Nephron (organoid): ENCODE measurements at regions not wholly inside any gene's neighbourhood (a gene's known extent, or its start where the extent isn't known, plus 50 kb on each side); places are given as distances from the start of the nearest gene placed in this dataset.

Experiments
- H3K27ac Mint-ChIP-seq, 3 experiments: 2 replicates each; pipeline ENCODE4 v1.8.0; 2020; ENCODE audit warnings: mixed read lengths in 3 of 3, mild to moderate bottlenecking in 2 of 3, moderate library complexity in 1 of 3
- H3K27me3 Mint-ChIP-seq: 2 replicates; pipeline ENCODE4 v1.8.0; 2021; ENCODE audit warnings: low read depth, mild to moderate bottlenecking, moderate library complexity, mixed read lengths
- H3K36me3 Mint-ChIP-seq: 2 replicates; pipeline ENCODE4 v1.8.0; 2020; ENCODE audit warnings: low read depth, mixed read lengths
- H3K4me1 Mint-ChIP-seq: 2 replicates; pipeline ENCODE4 v1.8.0; 2020; ENCODE audit warnings: mixed read lengths
- H3K4me3 Mint-ChIP-seq, 3 experiments: 2 replicates each; pipeline ENCODE4 v1.8.0; 2020; ENCODE audit warnings: mild to moderate bottlenecking in 3 of 3, mixed read lengths in 3 of 3, moderate library complexity in 2 of 3
- H3K9me3 Mint-ChIP-seq: 2 replicates; pipeline ENCODE4 v1.8.0; 2020; ENCODE audit warnings: mixed read lengths
- CTCF ChIP-seq, 3 experiments: fragments of 200-600 bp; sonication (generic); IDR thresholded peaks; one replicate each; pipeline ENCODE4 v1.5.0; 2021; ENCODE audit warnings: antibody characterized with exemption in 3 of 3; ENCODE audit not compliant: unreplicated experiment in 3 of 3

- Mint-ChIP-seq H3K36me3 (no peaks in the 10 kb centered on the region), H3K4me1 (peaks cover 11% of the 10 kb centered on the region), H3K27ac (no peak overlapping the region), H3K27me3 (peaks cover 14% of the 10 kb centered on the region), H3K4me3 (no peak overlapping the region), H3K9me3 (peaks cover 22% of the 10 kb centered on the region)
- no peak for TF ChIP-seq CTCF (IDR thresholded peaks at IDR 0.05; ENCODE audit: unreplicated experiment in 3 of 3)
These were observed 132.4 kb upstream of the MAFB start for GRCh38 chr20:40821429-40821828.

GRCh38 chr20:40826699-40827098 is 137.7 kb upstream of the MAFB start:
- peaks cover 8% of the 10 kb centered on the region for H3K9me3 Mint-ChIP-seq
- no peak overlapping the region for H3K27ac Mint-ChIP-seq

GRCh38 chr20:40835321-40835720 is 146.3 kb upstream of the MAFB start:
- H3K4me1 Mint-ChIP-seq: no peaks in the 10 kb centered on the region
- H3K27ac Mint-ChIP-seq: no peak overlapping the region
- H3K27me3 Mint-ChIP-seq: peaks cover 14% of the 10 kb centered on the region
- peaks cover 8% of the 10 kb centered on the region for H3K9me3 Mint-ChIP-seq
- H3K36me3 Mint-ChIP-seq: no peaks in the 10 kb centered on the region
- no peak overlapping the region for H3K4me3 Mint-ChIP-seq
- TF ChIP-seq CTCF (IDR thresholded peaks at IDR 0.05; ENCODE audit: unreplicated experiment in 3 of 3): no peak

More at GRCh38 chr20:40826699-40827098, 137.7 kb upstream of the MAFB start:
- Mint-ChIP-seq H3K4me3 (no peak overlapping the region), H3K27me3 (no peaks in the 10 kb centered on the region), H3K36me3 (no peaks in the 10 kb centered on the region), H3K4me1 (peaks cover 9% of the 10 kb centered on the region)
- no peak for TF ChIP-seq CTCF (IDR thresholded peaks at IDR 0.05; ENCODE audit: unreplicated experiment in 3 of 3)

- H3K4me3 Mint-ChIP-seq: no peak overlapping the region
- no peaks in the 10 kb centered on the region for H3K4me1 Mint-ChIP-seq
- H3K27me3 Mint-ChIP-seq: peaks cover 23% of the 10 kb centered on the region
- no peak for TF ChIP-seq CTCF (IDR thresholded peaks at IDR 0.05; ENCODE audit: unreplicated experiment in 3 of 3)
- H3K36me3 Mint-ChIP-seq: no peaks in the 10 kb centered on the region
- H3K27ac Mint-ChIP-seq: no peak overlapping the region
- peaks cover 13% of the 10 kb centered on the region for H3K9me3 Mint-ChIP-seq
These were observed 149.5 kb upstream of the MAFB start for GRCh38 chr20:40838509-40838908.

GRCh38 chr20:40843251-40843650 is 154.2 kb upstream of the MAFB start:
- H3K9me3 Mint-ChIP-seq: peaks cover 6% of the 10 kb centered on the region
- no peak overlapping the region for H3K27ac Mint-ChIP-seq
- no peaks in the 10 kb centered on the region for H3K4me1 Mint-ChIP-seq
- peaks cover 4% of the 10 kb centered on the region for H3K36me3 Mint-ChIP-seq
- H3K27me3 Mint-ChIP-seq: peaks cover 10% of the 10 kb centered on the region
- TF ChIP-seq CTCF (IDR thresholded peaks at IDR 0.05; ENCODE audit: unreplicated experiment in 3 of 3): no peak
- no peak overlapping the region for H3K4me3 Mint-ChIP-seq

- TF ChIP-seq CTCF (IDR thresholded peaks at IDR 0.05; ENCODE audit: unreplicated experiment in 3 of 3): no peak
- no peak overlapping the region for H3K27ac Mint-ChIP-seq
- H3K27me3 Mint-ChIP-seq: peaks cover 10% of the 10 kb centered on the region
- H3K4me1 Mint-ChIP-seq: peaks cover 10% of the 10 kb centered on the region
- H3K9me3 Mint-ChIP-seq: peaks cover 6% of the 10 kb centered on the region
- H3K4me3 Mint-ChIP-seq: no peak overlapping the region
- peaks cover 4% of the 10 kb centered on the region for H3K36me3 Mint-ChIP-seq
These were observed 155.3 kb upstream of the MAFB start for GRCh38 chr20:40844332-40844731.
